ENCODE measurements at regions not wholly inside any gene's neighbourhood (a gene's known extent, or its start where the extent isn't known, plus 50 kb on each side); places are given as distances from the start of the nearest gene placed in this dataset.

GRCh38 chr17:70691150-70691549 lies 521.8 kb downstream of the KCNJ2 start:
- no peaks in the 10 kb centered on the region for H3K36me3 ChIP-seq
- H3K4me1 ChIP-seq, result no peaks in the 10 kb centered on the region
- no peak overlapping the region for H3K27ac ChIP-seq
- ATAC-seq (no peak), DNase-seq (no peak)
- WGBS, 2 donors, result 65 to 75% methylated on average over 2 of the region's 2 CpGs
- intact Hi-C loops (cut with DNase I), result no loop called here
- H3K9me3 ChIP-seq, result peaks cover 0 to 9% (median 0%) of the 10 kb centered on the region in 11 donors
- H3K4me3 ChIP-seq, result no peak overlapping the region
- H3K27me3 ChIP-seq, result no peaks in the 10 kb centered on the region
- TF ChIP-seq CTCF (IDR thresholded peaks at IDR 0.05), result no peak

GRCh38 chr17:70699408-70699807 lies 530.1 kb downstream of the KCNJ2 start:
- DNase-seq (no peak), ATAC-seq (no peak)
- Histone ChIP-seq H3K9me3 (peaks cover 0 to 6% (median 0%) of the 10 kb centered on the region in 11 donors), H3K27me3 (no peaks in the 10 kb centered on the region), H3K4me1 (no peaks in the 10 kb centered on the region), H3K36me3 (no peaks in the 10 kb centered on the region), H3K4me3 (no peak overlapping the region), H3K27ac (no peak overlapping the region)
- intact Hi-C loops (cut with DNase I), result no loop called here
- WGBS, 2 donors, result 58 to 62% methylated on average over 2 of the region's 2 CpGs
- no peak for TF ChIP-seq CTCF (IDR thresholded peaks at IDR 0.05)

GRCh38 chr17:70702683-70703255 lies 533.4 kb downstream of the KCNJ2 start:
- H3K27ac ChIP-seq, result no peak overlapping the region
- H3K4me1 ChIP-seq, result no peaks in the 10 kb centered on the region
- WGBS, 2 donors, result 57 to 64% methylated on average over 3 of the region's 3 CpGs
- H3K9me3 ChIP-seq, result no peaks in the 10 kb centered on the region
- intact Hi-C loops (cut with DNase I), result no loop called here
- H3K27me3 ChIP-seq, result peaks cover 0 to 7% (median 0%) of the 10 kb centered on the region in 7 donors
- no peak for TF ChIP-seq CTCF (IDR thresholded peaks at IDR 0.05)
- H3K36me3 ChIP-seq, result no peaks in the 10 kb centered on the region
- DNase-seq (no peak), ATAC-seq (no peak)
- H3K4me3 ChIP-seq, result no peak overlapping the region

GRCh38 chr17:70709596-70709995 lies 540.3 kb downstream of the KCNJ2 start:
- no peaks in the 10 kb centered on the region for H3K4me1 ChIP-seq
- DNase-seq (no peak), ATAC-seq (no peak)
- intact Hi-C loops (cut with DNase I), result no loop called here
- H3K27ac ChIP-seq, result no peak overlapping the region
- H3K4me3 ChIP-seq, result no peak overlapping the region
- 61 to 67% methylated on average over 7 of the region's 7 CpGs for WGBS, 2 donors
- TF ChIP-seq CTCF (IDR thresholded peaks at IDR 0.05), result no peak
- H3K27me3 ChIP-seq, result peaks cover 0 to 10% (median 0%) of the 10 kb centered on the region in 7 donors
- no peaks in the 10 kb centered on the region for H3K36me3 ChIP-seq
- H3K9me3 ChIP-seq, result no peaks in the 10 kb centered on the region
